ENCODE measurements at regions not wholly inside any gene's neighbourhood (a gene's known extent, or its start where the extent isn't known, plus 50 kb on each side); places are given as distances from the start of the nearest gene placed in this dataset.
A peak's percentile ranks its signal among the peaks of the same experiment; 100 is the strongest.

DNA sequence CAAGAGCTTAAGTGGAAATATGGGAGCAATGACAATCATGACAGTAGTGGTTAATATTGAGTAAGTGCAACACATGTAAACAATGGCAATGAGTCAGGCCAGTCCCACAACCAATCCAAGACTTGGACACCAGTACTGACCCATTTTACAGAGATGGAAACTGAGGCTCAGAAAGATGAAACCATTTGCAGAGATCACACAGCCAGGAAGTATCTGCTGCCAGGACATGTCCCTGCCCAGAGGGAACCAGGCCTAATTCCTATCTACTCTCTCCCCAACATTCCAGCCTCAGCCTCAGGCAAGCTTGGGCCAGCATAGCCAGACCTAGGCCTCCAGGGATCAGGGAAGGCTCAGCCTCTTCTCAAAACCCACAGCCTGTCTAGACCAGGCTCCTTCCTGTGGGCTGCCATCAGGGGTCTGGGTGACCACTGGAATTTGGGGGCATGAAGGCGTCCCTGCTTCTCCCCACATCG, 395.1 kb downstream of the MN1 start:
- no peak for DNase-seq

DNA sequence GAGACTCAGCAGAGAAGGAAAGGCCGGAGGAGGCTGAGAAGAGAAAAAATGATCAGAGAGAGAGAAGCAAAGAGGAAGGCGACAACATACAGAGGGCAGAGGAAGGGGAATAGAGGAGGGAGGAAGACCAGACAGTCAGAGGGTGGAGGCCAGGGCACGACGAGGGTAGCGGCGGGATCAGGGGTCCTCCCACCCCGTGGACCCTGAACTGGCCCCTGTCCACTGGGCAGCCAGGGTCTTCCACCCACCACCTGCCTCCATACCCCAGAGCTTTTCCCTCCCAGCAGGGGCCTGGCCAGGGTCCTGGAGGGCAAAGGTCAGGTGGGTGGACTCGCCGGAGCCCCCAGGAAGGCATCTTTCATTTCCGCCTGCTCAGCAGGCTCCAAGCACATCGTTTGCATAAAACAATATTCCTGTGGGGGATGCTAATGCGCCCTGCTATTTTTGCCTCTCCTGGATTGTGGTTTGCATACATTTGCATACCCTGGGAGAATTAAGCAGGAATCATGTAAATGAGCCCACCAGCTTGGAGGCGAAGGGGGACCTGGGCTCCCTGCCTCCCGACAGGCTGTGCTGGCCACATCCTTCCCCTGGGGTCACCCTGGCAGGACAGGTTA, 394.1 kb downstream of the MN1 start:
- no peak for DNase-seq

GRCh38 chr22:27408068-27408467, 393.5 kb downstream of the MN1 start:
- no peak for DNase-seq

DNA sequence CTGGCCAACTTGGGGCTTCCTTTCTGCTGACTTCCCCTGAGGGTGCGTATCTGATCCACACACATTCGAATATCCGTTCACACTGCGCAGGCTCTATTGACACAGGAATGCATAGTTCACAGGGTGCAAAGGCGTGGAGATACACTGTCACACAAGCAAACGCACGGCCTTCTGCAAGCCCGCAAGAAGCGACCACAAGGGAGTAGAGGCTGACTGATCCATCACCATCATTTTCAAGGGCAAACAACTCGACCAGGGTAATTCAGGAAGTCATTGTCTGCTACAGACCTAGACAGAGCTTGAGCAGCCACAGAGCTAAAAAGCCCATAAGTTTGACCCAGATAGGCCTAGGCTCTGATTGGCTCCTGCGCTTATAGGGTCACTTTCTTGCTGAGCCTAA, 392.3 kb downstream of the MN1 start:
- no peak for DNase-seq

DNA sequence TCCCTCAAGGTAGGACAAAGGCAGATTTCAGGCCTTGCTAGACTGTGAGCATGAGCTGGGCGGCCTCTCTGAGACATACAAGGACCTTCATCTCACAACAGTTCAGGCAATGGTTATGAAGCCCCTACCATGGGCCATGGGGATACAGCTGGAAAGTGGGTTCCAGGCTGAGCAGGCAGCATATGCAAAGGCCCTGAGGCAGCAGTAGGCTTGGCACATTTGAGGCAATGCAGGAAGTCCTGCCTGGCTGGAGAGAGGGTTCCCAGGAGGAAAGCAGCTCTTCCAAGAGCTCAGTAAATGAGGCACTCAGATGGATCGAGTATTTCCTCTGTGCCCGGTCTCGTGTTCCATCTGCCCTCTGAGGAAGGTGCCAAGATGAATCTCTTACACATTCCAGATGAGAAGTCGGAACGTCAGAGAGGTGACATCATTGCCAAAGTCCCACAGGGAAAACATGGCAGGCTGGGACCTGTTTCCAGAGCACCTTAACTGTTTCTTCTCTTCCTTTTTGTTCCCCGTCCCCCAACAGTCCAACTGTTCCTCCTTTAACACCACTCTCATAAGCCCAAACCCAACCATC, 388.6 kb downstream of the MN1 start:
- no peak for DNase-seq

- no peak for DNase-seq
Measured at GRCh38 chr22:27413702-27414101, 387.9 kb downstream of the MN1 start.

GRCh38 chr22:27416511-27417420, 384.8 kb downstream of the MN1 start:
- peak; percentile 66 for DNase-seq

DNA sequence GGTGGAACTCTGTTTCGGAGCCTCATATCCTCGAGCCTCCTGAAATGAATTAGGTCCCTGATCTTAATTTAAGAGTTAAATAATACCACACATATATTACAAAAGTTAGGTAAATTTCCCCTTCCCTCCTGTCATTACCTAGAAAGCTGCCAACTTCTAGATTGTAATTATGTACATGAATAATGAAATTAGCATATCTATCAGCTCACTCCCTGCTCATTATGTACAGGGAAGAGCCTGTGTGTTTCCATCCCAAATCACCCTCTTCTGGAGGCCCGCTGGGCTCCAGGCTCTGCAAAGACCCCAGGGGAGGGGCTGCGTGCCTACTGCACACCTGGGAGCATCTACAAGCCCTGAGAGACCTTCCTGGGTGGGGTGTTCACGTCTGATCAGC, 384.1 kb downstream of the MN1 start:
- no peak for DNase-seq

DNA sequence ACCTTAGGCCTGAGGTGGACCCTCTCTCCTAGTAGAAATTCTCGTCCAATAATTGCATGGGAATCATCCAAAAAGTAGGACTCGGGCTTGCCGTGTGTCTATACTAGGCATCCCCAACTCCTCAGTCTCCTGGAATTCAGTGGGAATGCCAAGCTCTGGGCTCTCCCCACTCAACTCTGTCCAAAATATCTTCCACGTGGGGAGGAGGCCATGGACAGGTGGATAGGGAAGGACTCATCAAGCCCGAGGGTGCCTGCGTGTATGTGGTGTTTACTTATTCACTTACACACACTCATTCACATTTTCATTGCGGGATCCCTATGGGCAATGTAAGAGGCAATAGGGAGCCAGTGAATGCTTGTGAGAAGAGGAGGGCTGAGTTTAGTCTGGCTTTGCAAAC, 383.3 kb downstream of the MN1 start:
- no peak for DNase-seq

DNA sequence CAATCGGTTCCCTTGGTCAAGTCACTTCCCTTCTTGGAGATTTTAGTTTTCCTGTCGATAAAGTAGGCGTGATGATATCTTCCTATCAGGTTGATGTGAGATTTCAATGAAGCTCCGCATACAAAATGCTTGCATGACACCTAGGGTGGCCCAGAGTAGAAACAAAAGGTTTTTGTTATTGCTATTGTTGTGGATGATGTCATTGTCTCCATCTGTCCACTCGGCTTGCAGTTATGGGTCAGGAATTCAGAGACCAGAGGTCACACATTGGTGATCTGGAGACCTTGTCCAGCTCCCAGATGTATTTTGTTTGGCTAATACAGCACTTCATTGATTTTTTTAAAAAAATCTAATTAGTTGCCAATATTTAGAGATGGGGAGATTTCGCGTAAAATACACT, 382.1 kb downstream of the MN1 start:
- DNase-seq = no peak

DNA sequence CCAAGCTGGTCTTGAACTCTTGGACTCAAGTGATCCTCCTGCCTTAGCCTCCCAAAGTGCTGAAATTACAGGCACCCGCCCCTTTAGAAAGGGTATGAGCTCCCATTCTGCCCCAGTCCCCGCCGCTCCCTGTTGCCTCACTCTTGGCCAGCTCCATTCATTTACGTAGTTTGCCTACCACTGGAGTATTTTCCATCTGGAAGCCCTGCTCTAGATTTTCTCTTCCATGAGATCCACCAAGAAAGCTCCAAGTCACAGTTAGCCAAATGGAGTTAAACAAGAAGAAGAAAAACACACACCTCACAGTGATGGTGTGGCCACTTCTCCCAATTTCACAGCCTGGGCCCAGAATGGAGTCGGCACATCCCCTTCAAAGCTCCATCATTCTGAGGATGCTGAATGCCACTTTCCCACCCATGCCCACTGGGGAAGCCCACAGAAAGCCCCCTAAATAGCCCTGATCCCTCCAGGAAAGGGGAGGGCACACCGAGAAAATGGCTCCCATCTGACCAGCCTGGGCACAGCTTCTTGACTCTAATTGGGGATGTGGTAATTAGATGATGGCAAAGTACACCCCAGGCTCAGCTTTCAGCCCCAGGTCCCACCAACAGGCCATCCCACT, 381.2 kb downstream of the MN1 start:
- DNase-seq = no peak

DNA sequence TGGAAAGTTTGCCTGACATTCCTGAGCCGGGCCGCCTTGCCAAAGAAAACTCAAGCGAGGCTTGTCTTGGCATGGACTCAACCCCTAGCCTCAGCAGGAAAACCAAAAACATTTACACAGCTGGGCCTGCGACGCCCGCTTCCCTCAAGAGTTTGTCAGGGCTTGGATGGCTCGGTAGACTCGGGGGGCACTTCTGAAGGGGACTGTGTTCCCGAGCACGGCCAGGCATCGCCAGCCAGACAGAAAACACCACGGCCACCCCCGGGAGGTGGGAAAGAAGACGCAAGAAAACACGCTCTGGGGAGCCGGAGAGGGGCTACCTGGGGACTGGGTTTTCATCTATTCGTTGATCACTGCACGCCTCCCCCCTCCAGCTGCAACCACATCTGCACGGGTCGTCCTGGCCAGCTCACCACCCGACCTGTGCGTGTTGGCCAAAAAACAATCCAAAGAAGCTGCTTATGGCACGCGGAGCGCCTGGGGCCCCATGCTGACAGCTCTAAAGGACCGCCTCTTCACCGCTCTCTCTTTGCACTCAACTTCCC, 380.7 kb downstream of the MN1 start:
- no peak for DNase-seq

- DNase-seq = no peak
Measured at GRCh38 chr22:27422442-27422841, 379.1 kb downstream of the MN1 start.

GRCh38 chr22:27424319-27424718, 377.2 kb downstream of the MN1 start:
- DNase-seq = no peak

DNA sequence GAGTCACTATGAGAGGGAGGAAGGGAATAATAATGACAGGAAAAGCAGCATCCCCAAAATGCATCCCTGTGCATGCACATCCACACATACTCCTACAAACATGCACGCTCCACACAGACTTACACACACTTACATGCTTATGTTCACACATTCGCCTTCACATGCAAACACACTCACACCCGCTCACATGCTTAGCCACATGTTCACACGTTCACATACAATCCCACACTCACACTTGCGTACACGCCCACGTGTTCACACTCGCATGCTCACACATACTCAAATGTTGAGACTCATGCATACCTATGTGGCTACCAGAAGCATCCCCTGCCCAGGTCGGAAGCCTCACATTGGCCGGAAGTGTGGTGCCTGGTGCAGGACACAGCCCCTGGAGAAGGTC, 372.1 kb downstream of the MN1 start:
- no peak for DNase-seq

DNA sequence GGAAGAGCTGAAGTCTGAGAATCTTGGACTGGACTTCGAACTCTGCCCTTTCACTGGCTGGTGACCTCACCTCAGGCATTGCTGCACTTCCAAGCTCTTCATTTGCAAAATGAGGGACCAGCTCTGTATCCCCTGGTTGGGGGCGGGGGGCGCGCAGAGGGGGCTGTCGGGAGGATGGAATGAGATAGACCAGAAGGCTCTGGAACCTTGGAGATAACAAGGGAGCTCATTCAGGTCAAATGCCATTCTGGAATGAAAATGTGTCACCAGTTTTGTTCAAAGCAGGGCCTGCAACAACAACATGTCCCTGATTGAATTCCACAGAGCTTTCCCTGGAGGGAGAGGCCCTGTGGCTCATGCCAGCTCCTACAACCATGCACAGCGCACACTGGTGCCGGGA, 370.5 kb downstream of the MN1 start:
- no peak for DNase-seq

GRCh38 chr22:27431896-27432295, 369.7 kb downstream of the MN1 start:
- no peak for DNase-seq

DNA sequence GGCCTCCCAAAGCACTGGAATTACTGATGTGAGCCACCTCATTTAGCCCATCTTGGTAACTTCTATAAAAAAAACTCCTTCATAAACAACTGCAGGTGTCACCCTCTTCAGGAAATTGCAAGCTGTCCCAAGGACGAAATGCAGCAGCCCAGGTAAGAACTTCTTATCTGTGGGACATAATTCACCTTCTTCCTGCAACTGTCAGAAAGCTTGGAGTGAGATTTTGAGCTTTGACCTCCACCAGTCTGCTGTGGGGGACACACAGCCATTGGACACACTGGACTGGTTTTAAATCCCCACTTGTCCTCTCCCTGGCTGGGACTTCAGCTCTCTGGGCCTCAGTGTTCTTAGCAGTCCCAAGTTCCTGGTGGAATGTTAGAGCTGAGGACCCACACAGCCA, 368.5 kb downstream of the MN1 start:
- no peak for DNase-seq

DNA sequence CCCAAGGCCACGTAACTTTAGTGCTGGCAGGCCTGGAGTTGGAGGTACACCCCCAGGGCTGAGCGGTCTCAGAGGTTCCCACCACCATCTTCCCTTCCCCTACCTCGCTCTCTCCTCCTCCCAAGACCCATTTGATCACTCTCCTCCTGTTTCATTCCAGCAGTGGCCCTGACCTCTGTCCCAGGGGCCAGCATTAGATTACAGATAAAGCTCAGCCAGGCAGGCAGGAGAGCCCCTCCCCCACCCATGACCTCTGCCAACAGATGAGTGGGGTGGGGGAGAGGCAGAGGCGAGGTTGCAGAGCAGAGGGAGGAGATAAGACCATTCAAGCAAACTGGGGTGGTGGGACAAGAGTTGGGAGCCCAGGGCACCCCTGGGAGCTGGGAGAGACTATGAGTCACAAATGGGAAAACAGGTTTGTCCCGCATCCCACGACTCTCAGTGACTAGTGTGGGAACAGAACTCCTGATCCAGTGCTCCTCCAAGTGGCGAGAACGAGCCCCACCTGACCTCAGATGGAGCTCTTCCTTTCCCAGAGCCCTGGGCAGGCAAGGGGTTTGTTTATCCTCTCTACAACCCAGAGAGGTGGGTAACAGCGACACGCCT, 367.9 kb downstream of the MN1 start:
- DNase-seq = no peak

DNA sequence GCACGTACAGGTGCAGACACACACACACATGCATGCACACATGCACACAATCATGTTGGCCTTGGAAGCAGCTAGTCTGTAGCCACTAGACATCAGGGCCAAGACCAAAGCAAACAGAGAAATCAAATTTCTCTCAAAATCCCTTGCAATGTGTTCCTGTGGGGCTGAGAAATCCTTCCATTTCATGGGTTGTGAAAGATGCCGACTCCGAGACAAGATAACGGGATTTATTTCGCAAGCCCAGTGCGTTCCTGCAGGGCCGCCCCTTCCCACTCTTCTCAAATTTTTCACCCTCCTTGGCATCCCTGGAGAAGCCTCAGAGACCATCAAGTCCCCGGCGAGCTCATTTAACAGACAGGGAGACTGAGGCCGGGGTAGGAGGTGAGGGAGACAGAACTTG, 366.7 kb downstream of the MN1 start:
- DNase-seq = no peak

GRCh38 chr22:27435844-27436576, 365.5 kb downstream of the MN1 start:
- no peak for DNase-seq

- no peak for DNase-seq
Measured at GRCh38 chr22:27436591-27436990, 365.0 kb downstream of the MN1 start.
